ENCODE measurements at regions not wholly inside any gene's neighbourhood (a gene's known extent, or its start where the extent isn't known, plus 50 kb on each side); places are given as distances from the start of the nearest gene placed in this dataset.

- Mint-ChIP-seq H3K27ac (ENCODE audit: unreplicated experiment) (no peak overlapping the region), H3K9me3 (ENCODE audit: low read depth) (peaks cover 8% of the 10 kb centered on the region), H3K27me3 (ENCODE audit: low read depth) (no peaks in the 10 kb centered on the region), H3K4me3 (ENCODE audit: unreplicated experiment) (no peak overlapping the region), H3K4me1 (ENCODE audit: low read depth) (peaks cover 6% of the 10 kb centered on the region), H3K36me3 (ENCODE audit: low read depth) (no peaks in the 10 kb centered on the region)
- no peak for TF ChIP-seq CTCF (IDR thresholded peaks at IDR 0.05)
- no peak for DNase-seq (ENCODE audit: low spot score)
Measured at GRCh38 chr10:65675236-65675635, 1250.6 kb upstream of the LRRTM3 start.

GRCh38 chr10:65684896-65685295, 1240.9 kb upstream of the LRRTM3 start:
- H3K9me3 Mint-ChIP-seq (ENCODE audit: low read depth): peaks cover under 1% of the 10 kb centered on the region
- no peak overlapping the region for H3K4me3 Mint-ChIP-seq (ENCODE audit: unreplicated experiment)

GRCh38 chr10:65701168-65701776, 1224.6 kb upstream of the LRRTM3 start:
- Mint-ChIP-seq H3K9me3 (ENCODE audit: low read depth) (peaks cover 8% of the 10 kb centered on the region), H3K27ac (ENCODE audit: unreplicated experiment) (no peak overlapping the region), H3K4me1 (ENCODE audit: low read depth) (no peaks in the 10 kb centered on the region), H3K27me3 (ENCODE audit: low read depth) (no peaks in the 10 kb centered on the region), H3K4me3 (ENCODE audit: unreplicated experiment) (no peak overlapping the region), H3K36me3 (ENCODE audit: low read depth) (no peaks in the 10 kb centered on the region)
- DNase-seq (ENCODE audit: low spot score): no peak
- no peak for TF ChIP-seq CTCF (IDR thresholded peaks at IDR 0.05)

More at GRCh38 chr10:65684896-65685295, 1240.9 kb upstream of the LRRTM3 start:
- no peak for TF ChIP-seq CTCF (IDR thresholded peaks at IDR 0.05)
- no peak for DNase-seq (ENCODE audit: low spot score)
- Mint-ChIP-seq H3K4me1 (ENCODE audit: low read depth) (peaks cover 8% of the 10 kb centered on the region), H3K27me3 (ENCODE audit: low read depth) (no peaks in the 10 kb centered on the region), H3K36me3 (ENCODE audit: low read depth) (no peaks in the 10 kb centered on the region), H3K27ac (ENCODE audit: unreplicated experiment) (no peak overlapping the region)

GRCh38 chr10:65708057-65708456, 1217.8 kb upstream of the LRRTM3 start:
- Mint-ChIP-seq H3K4me1 (ENCODE audit: low read depth) (peaks cover 10% of the 10 kb centered on the region), H3K9me3 (ENCODE audit: low read depth) (no peaks in the 10 kb centered on the region), H3K36me3 (ENCODE audit: low read depth) (no peaks in the 10 kb centered on the region), H3K27me3 (ENCODE audit: low read depth) (no peaks in the 10 kb centered on the region), H3K27ac (ENCODE audit: unreplicated experiment) (no peak overlapping the region), H3K4me3 (ENCODE audit: unreplicated experiment) (no peak overlapping the region)
- no peak for TF ChIP-seq CTCF (IDR thresholded peaks at IDR 0.05)
- DNase-seq (ENCODE audit: low spot score): no peak

GRCh38 chr10:65710306-65710705, 1215.5 kb upstream of the LRRTM3 start:
- Mint-ChIP-seq H3K36me3 (ENCODE audit: low read depth) (no peaks in the 10 kb centered on the region), H3K9me3 (ENCODE audit: low read depth) (no peaks in the 10 kb centered on the region), H3K4me1 (ENCODE audit: low read depth) (peaks cover 14% of the 10 kb centered on the region), H3K27me3 (ENCODE audit: low read depth) (no peaks in the 10 kb centered on the region), H3K4me3 (ENCODE audit: unreplicated experiment) (no peak overlapping the region), H3K27ac (ENCODE audit: unreplicated experiment) (no peak overlapping the region)
- no peak for DNase-seq (ENCODE audit: low spot score)
- TF ChIP-seq CTCF (IDR thresholded peaks at IDR 0.05): no peak
